Liver (tissue), 8 donors: ENCODE measurements at regions not wholly inside any gene's neighbourhood (a gene's known extent, or its start where the extent isn't known, plus 50 kb on each side); places are given as distances from the start of the nearest gene placed in this dataset.

Experiments used
- DNase-seq: peaks from one replicate; pipeline ENCODE4 v3.0.0-alpha.2; 2017; ENCODE audit warnings: low spot score
- H3K27ac ChIP-seq, 2 donors: one replicate each; pipeline ENCODE4 v1.7.0; 2013; ENCODE audit warnings: inconsistent platforms in 2 of 2, low read length in 2 of 2, control low read depth in 1 of 2, low read depth in 1 of 2, mild to moderate bottlenecking in 1 of 2
- H3K27me3 ChIP-seq, 4 donors: one replicate each; pipeline versions ENCODE4 v1.6.1 to v1.7.0; 2013; ENCODE audit warnings: low read length in 3 of 4, inconsistent platforms in 1 of 4, mild to moderate bottlenecking in 1 of 4, moderate library complexity in 1 of 4; ENCODE audit not compliant: control insufficient read depth in 4 of 4, insufficient read depth in 4 of 4
- H3K36me3 ChIP-seq, 4 donors: one replicate each; pipeline versions ENCODE4 v1.6.1 to v1.7.0; 2013; ENCODE audit warnings: low read length in 3 of 4, mild to moderate bottlenecking in 3 of 4, low read depth in 1 of 4, moderate library complexity in 1 of 4; ENCODE audit not compliant: control insufficient read depth in 4 of 4, insufficient read depth in 3 of 4
- H3K4me1 ChIP-seq, 4 donors: one replicate each; pipeline versions ENCODE4 v1.6.1 to v1.7.0; 2013; ENCODE audit warnings: low read length in 3 of 4, mild to moderate bottlenecking in 3 of 4, moderate library complexity in 1 of 4; ENCODE audit not compliant: control insufficient read depth in 4 of 4, insufficient read depth in 4 of 4
- H3K4me3 ChIP-seq, 3 donors: one replicate each; pipeline versions ENCODE4 v1.6.1 to v1.7.0; 2013; ENCODE audit warnings: low read length in 3 of 3, control low read depth in 1 of 3, low read depth in 1 of 3, mild to moderate bottlenecking in 1 of 3
- H3K9ac ChIP-seq, 2 donors: one replicate each; pipeline ENCODE4 v1.7.0; 2013; ENCODE audit warnings: low read length in 2 of 2, mild to moderate bottlenecking in 2 of 2, moderate library complexity in 2 of 2, control low read depth in 1 of 2, low read depth in 1 of 2
- H3K9me3 ChIP-seq, 4 donors: one replicate each; pipeline versions ENCODE4 v1.6.1 to v1.7.0; 2013; ENCODE audit warnings: low read length in 3 of 4; ENCODE audit not compliant: control insufficient read depth in 4 of 4
- EGR1 ChIP-seq, 2 donors: IDR thresholded peaks; 2 replicates each; pipeline ENCODE4 v1.6.1; 2016 to 2018; ENCODE audit warnings: antibody characterized with exemption in 2 of 2, low read depth in 2 of 2
- FOXA1 ChIP-seq: IDR thresholded peaks from 2 replicates; pipeline ENCODE4 v1.6.1; 2016; ENCODE audit warnings: antibody characterized with exemption
- FOXA2 ChIP-seq: IDR thresholded peaks from 2 replicates; pipeline ENCODE4 v1.6.1; 2016; ENCODE audit warnings: antibody characterized with exemption
- GABPA ChIP-seq, 2 donors: IDR thresholded peaks in 1 of 2; conservative IDR thresholded peaks in 1 of 2; 2 replicates each; pipeline ENCODE4 v1.6.1; 2016; ENCODE audit warnings: antibody characterized with exemption in 2 of 2, mild to moderate bottlenecking in 1 of 2, moderate library complexity in 1 of 2
- HNF4A ChIP-seq, 2 donors: conservative IDR thresholded peaks; 2 replicates each; pipeline ENCODE4 v1.6.1; 2016; ENCODE audit warnings: antibody characterized with exemption in 2 of 2, mild to moderate bottlenecking in 2 of 2
- HNF4G ChIP-seq: IDR thresholded peaks from 2 replicates; pipeline ENCODE4 v1.6.1; 2016; ENCODE audit warnings: antibody characterized with exemption
- RAD21 ChIP-seq, 2 donors: IDR thresholded peaks; 2 replicates each; pipeline ENCODE4 v1.6.1; 2016; ENCODE audit warnings: antibody characterized with exemption in 2 of 2, mild to moderate bottlenecking in 2 of 2
- RXRA ChIP-seq, 2 donors: IDR thresholded peaks; 2 replicates each; pipeline ENCODE4 v1.6.1; 2017 to 2018; ENCODE audit warnings: antibody characterized with exemption in 2 of 2, mild to moderate bottlenecking in 1 of 2
- SP1 ChIP-seq: IDR thresholded peaks from 2 replicates; pipeline ENCODE4 v1.6.1; 2018; ENCODE audit warnings: antibody characterized with exemption, mild to moderate bottlenecking
- TAF1 ChIP-seq: conservative IDR thresholded peaks from 2 replicates; pipeline ENCODE4 v1.6.1; 2016; ENCODE audit warnings: antibody characterized with exemption, mild to moderate bottlenecking
- YY1 ChIP-seq: IDR thresholded peaks from 2 replicates; pipeline ENCODE4 v1.6.1; 2016; ENCODE audit warnings: antibody characterized with exemption, mild to moderate bottlenecking
- WGBS: extraction: QIAGEN DNeasy Blood & Tissue Kit; methylation state at CpG from one replicate; pipeline ENCODE4 v1.1.7; 2013; 5-methylcytosine and 5-hydroxymethylcytosine counted together
- TF ChIP-seq, protein P1 (sequence below): IDR thresholded peaks from 2 replicates; pipeline ENCODE4 v1.6.1; 2016; ENCODE audit warnings: antibody characterized with exemption
- TF ChIP-seq, protein P2 (sequence below): IDR thresholded peaks from 2 replicates; pipeline ENCODE4 v1.6.1; 2016; ENCODE audit warnings: antibody characterized with exemption
- TF ChIP-seq, protein P3 (sequence below): IDR thresholded peaks from 2 replicates; pipeline ENCODE4 v1.6.1; 2016; ENCODE audit warnings: antibody characterized with exemption
- TF ChIP-seq, protein P4 (sequence below): fragments of 150-350 bp; IDR thresholded peaks from 2 replicates; pipeline ENCODE4 v1.5.1; 2017; ENCODE audit warnings: improper control_type of control experiment, low read depth, low read length; ENCODE audit not compliant: missing input control
- donor health status: healthy.
- donor health status: healthy.
- donor health status: healthy.
- donor health status: healthy.
- donor health status: healthy.

DNA sequence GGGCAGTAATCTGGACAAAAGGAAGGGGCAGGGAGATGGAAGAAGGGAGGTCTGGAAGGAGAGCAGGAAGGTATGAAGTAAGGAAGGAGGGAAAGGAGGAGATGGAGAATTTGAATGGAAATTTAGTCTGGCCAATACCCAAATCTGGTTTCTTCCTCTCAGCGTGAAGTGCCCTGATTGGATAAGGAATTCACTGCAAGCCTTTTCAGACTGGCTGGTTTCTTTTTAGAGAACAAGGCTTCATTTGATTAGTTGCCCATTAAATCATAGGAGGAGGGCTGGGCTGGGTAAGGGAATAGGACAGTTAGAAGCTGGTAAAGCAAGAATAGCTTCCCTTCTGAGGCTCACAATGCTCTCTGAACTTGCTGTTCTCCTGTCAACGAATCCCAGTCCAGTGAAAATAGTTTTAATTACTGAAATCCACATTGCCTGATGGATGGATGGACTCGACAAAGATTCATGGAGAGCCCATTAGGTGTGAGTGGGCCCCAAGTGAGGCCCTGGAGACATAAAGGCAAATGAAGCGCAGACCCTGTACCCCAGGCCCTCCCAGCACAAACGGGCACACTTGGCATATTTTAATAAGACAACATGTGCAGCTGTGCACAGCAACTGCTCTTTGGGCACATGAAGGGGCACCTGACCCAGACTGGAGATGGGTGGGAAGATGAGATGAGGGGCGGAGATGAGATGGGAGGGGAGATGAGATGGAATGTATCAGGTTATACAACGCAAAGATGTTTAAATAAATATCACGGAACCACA, 347.1 kb upstream of the GATB start:
- no peaks in the 10 kb centered on the region for H3K4me1 ChIP-seq
- H3K36me3 ChIP-seq: no peaks in the 10 kb centered on the region
- no peak overlapping the region for H3K4me3 ChIP-seq
- TF ChIP-seq HNF4G (no peak), YY1 (no peak), FOXA1 (no peak), RAD21 (IDR thresholded peaks at IDR 0.05) (no peak), SP1 (no peak), GABPA (IDR thresholded peaks at IDR 0.05 in 1 of 2, conservative IDR thresholded peaks at IDR 0.05 in 1 of 2) (no peak)
- TF ChIP-seq, protein P1, sequence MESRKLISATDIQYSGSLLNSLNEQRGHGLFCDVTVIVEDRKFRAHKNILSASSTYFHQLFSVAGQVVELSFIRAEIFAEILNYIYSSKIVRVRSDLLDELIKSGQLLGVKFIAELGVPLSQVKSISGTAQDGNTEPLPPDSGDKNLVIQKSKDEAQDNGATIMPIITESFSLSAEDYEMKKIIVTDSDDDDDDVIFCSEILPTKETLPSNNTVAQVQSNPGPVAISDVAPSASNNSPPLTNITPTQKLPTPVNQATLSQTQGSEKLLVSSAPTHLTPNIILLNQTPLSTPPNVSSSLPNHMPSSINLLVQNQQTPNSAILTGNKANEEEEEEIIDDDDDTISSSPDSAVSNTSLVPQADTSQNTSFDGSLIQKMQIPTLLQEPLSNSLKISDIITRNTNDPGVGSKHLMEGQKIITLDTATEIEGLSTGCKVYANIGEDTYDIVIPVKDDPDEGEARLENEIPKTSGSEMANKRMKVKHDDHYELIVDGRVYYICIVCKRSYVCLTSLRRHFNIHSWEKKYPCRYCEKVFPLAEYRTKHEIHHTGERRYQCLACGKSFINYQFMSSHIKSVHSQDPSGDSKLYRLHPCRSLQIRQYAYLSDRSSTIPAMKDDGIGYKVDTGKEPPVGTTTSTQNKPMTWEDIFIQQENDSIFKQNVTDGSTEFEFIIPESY: no peak
- TF ChIP-seq, protein P2, sequence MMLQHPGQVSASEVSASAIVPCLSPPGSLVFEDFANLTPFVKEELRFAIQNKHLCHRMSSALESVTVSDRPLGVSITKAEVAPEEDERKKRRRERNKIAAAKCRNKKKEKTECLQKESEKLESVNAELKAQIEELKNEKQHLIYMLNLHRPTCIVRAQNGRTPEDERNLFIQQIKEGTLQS: no peak
- TF ChIP-seq, protein P3, sequence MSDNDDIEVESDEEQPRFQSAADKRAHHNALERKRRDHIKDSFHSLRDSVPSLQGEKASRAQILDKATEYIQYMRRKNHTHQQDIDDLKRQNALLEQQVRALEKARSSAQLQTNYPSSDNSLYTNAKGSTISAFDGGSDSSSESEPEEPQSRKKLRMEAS: no peak
- H3K9ac ChIP-seq: no peak overlapping the region
- DNase-seq: no peak
- H3K27me3 ChIP-seq: no peaks in the 10 kb centered on the region
- WGBS: 75% methylated on average over 8 of the region's 8 CpGs
- no peak overlapping the region for H3K27ac ChIP-seq
- H3K9me3 ChIP-seq: no peaks in the 10 kb centered on the region

DNA sequence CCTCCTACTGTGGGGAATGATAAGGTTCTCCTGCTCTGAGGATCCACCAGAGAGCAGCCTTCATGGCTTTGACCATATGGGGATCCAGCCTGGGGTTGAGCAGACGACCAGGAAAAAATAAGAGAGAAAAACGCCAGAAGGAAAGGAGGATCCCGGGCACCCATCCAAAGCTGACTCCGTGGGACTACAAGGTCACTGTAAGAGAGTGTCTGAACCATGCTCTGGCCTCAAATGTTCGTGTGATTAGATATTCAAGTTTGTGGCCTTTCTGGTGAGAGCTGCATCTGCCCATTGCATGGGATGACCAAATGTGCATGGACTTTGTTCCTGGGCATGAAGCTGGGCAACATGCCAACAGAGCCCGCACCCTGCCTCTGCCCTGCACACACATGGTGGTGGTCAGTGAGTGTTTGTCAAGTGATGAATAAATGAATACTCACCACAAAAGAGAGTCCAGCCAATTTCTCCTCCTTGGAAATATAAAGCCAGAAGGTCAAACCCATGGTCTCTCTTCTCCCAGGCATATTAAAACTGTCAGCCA, 346.0 kb upstream of the GATB start:
- H3K9ac ChIP-seq: no peak overlapping the region
- 75% methylated on average over 6 of the region's 6 CpGs for WGBS
- H3K4me1 ChIP-seq: no peaks in the 10 kb centered on the region
- no peaks in the 10 kb centered on the region for H3K27me3 ChIP-seq
- TF ChIP-seq FOXA2 (no peak), RAD21 (IDR thresholded peaks at IDR 0.05) (no peak), TAF1 (no peak), HNF4G (no peak), FOXA1 (no peak), HNF4A (conservative IDR thresholded peaks at IDR 0.05) (no peak), EGR1 (IDR thresholded peaks at IDR 0.05; ENCODE audit: low read depth in 2 of 2) (no peak), RXRA (IDR thresholded peaks at IDR 0.05) (no peak), GABPA (IDR thresholded peaks at IDR 0.05 in 1 of 2, conservative IDR thresholded peaks at IDR 0.05 in 1 of 2) (no peak)
- TF ChIP-seq, protein P3: no peak
- TF ChIP-seq, protein P1: no peak
- TF ChIP-seq, protein P4, sequence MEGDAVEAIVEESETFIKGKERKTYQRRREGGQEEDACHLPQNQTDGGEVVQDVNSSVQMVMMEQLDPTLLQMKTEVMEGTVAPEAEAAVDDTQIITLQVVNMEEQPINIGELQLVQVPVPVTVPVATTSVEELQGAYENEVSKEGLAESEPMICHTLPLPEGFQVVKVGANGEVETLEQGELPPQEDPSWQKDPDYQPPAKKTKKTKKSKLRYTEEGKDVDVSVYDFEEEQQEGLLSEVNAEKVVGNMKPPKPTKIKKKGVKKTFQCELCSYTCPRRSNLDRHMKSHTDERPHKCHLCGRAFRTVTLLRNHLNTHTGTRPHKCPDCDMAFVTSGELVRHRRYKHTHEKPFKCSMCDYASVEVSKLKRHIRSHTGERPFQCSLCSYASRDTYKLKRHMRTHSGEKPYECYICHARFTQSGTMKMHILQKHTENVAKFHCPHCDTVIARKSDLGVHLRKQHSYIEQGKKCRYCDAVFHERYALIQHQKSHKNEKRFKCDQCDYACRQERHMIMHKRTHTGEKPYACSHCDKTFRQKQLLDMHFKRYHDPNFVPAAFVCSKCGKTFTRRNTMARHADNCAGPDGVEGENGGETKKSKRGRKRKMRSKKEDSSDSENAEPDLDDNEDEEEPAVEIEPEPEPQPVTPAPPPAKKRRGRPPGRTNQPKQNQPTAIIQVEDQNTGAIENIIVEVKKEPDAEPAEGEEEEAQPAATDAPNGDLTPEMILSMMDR: no peak
- H3K4me3 ChIP-seq: no peak overlapping the region
- no peaks in the 10 kb centered on the region for H3K36me3 ChIP-seq
- no peak for DNase-seq
- H3K27ac ChIP-seq: no peak overlapping the region
- H3K9me3 ChIP-seq: no peaks in the 10 kb centered on the region
